Ovary (tissue), 3 donors: ENCODE measurements at regions not wholly inside any gene's neighbourhood (a gene's known extent, or its start where the extent isn't known, plus 50 kb on each side); places are given as distances from the start of the nearest gene placed in this dataset.

Experiments used
- CTCF ChIP-seq, 3 donors: fragments of 450-650 bp in 2 of 3; fragments of 200-600 bp in 1 of 3; IDR thresholded peaks; one replicate each; pipeline versions ENCODE4 v1.5.1 to v1.8.0; 2016 to 2022; ENCODE audit warnings: antibody characterized with exemption in 3 of 3, mild to moderate bottlenecking in 1 of 3
- EP300 ChIP-seq: sonication (generic); formaldehyde crosslinking; IDR thresholded peaks from one replicate; pipeline ENCODE4 v1.6.1; 2017; ENCODE audit warnings: antibody characterized with exemption
- donor health status: DM: no; HTN: no; CAD: no.

GRCh38 chr2:13662055-13662454, 945.3 kb downstream of the TRIB2 start:
- TF ChIP-seq EP300, result no peak
- TF ChIP-seq CTCF (IDR thresholded peaks at IDR 0.05), result no peak
